Mesothelial cell of epicardium (in vitro differentiated cells): ENCODE measurements at regions not wholly inside any gene's neighbourhood (a gene's known extent, or its start where the extent isn't known, plus 50 kb on each side); places are given as distances from the start of the nearest gene placed in this dataset.

Source experiments
- DNase-seq, 2 experiments: peaks; one replicate each; pipeline ENCODE4 v3.0.0; 2021; ENCODE audit warnings: low spot score in 2 of 2; ENCODE audit not compliant: unreplicated experiment in 2 of 2
- H3K27ac Mint-ChIP-seq: 2 replicates; pipeline ENCODE4 v1.8.0; 2021; ENCODE audit warnings: mixed read lengths
- H3K27me3 Mint-ChIP-seq: 2 replicates; pipeline ENCODE4 v1.8.0; 2021; ENCODE audit warnings: low read depth, mixed read lengths
- H3K36me3 Mint-ChIP-seq: 2 replicates; pipeline ENCODE4 v1.8.0; 2021; ENCODE audit warnings: mixed read lengths
- H3K4me1 Mint-ChIP-seq: 2 replicates; pipeline ENCODE4 v1.8.0; 2021; ENCODE audit warnings: mixed read lengths
- H3K4me3 Mint-ChIP-seq: 2 replicates; pipeline ENCODE4 v1.8.0; 2021; ENCODE audit warnings: mild to moderate bottlenecking, moderate library complexity, mixed read lengths
- H3K9me3 Mint-ChIP-seq: 2 replicates; pipeline ENCODE4 v1.8.0; 2021; ENCODE audit warnings: mixed read lengths
- TF ChIP-seq, protein P1 (sequence below): fragments of 200-600 bp; sonication (generic); IDR thresholded peaks from one replicate; pipeline ENCODE4 v1.5.0; 2021; ENCODE audit warnings: antibody characterized with exemption; ENCODE audit not compliant: unreplicated experiment

DNA sequence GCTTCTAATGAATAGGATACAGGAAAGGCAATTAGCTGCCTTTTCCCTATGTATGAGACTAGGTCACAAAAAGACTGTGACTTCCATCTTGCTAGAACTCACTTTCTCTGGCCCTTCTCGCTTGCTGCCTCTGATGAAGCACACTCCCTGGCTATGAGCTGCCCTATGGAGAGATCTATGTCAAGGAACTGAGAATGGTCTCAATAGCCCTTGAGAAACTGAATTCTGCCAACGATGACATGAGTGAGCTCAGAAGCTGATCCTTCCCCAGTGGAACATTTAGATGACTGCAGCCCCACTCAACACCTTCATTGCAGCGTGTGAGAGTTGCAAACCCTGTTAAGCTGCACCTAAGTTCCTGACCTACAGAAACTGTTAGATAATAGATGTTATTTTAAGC lies 309.8 kb downstream of the COG6 start:
- DNase-seq = no peak
- H3K27me3 Mint-ChIP-seq = no peaks in the 10 kb centered on the region
- no peak overlapping the region for H3K27ac Mint-ChIP-seq
- H3K4me3 Mint-ChIP-seq = no peak overlapping the region
- no peaks in the 10 kb centered on the region for H3K36me3 Mint-ChIP-seq
- TF ChIP-seq, protein P1, sequence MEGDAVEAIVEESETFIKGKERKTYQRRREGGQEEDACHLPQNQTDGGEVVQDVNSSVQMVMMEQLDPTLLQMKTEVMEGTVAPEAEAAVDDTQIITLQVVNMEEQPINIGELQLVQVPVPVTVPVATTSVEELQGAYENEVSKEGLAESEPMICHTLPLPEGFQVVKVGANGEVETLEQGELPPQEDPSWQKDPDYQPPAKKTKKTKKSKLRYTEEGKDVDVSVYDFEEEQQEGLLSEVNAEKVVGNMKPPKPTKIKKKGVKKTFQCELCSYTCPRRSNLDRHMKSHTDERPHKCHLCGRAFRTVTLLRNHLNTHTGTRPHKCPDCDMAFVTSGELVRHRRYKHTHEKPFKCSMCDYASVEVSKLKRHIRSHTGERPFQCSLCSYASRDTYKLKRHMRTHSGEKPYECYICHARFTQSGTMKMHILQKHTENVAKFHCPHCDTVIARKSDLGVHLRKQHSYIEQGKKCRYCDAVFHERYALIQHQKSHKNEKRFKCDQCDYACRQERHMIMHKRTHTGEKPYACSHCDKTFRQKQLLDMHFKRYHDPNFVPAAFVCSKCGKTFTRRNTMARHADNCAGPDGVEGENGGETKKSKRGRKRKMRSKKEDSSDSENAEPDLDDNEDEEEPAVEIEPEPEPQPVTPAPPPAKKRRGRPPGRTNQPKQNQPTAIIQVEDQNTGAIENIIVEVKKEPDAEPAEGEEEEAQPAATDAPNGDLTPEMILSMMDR = no peak
- H3K9me3 Mint-ChIP-seq = no peaks in the 10 kb centered on the region
- H3K4me1 Mint-ChIP-seq = no peaks in the 10 kb centered on the region

DNA sequence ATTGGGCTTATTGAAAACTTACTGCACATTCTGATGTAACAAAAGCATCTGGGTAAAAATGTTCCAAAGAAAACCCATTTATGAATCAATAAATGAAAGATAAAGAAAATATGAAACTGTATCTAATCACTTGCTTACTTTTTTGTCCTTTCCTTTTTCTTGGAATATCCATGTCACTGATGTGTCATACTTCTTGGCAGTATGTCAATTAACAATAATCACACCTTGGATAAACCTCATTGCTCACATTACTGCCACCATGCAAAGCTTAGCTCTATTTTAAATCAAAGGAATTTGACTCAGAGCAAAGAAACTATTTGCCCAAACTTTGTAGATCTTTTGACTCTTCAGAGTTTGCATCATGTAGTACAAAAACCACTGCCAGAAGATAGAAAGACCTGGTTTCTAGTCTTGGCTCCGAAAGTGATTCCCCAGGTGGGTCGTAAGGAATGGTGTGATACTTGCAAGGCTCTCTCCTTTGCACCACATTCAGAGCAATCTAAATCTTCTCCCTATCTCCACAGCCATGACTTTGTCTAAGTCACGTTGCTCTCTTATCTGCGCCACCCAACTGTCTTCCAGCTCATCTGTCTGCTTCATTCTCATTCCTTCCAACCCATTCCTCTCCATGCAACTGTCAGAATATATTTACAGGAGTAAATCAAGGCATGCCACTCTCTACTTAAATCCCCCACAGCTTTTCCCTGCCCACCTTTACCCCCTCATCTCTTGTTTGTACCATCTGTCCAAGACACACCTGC lies 311.9 kb downstream of the COG6 start:
- H3K4me3 Mint-ChIP-seq = no peak overlapping the region
- TF ChIP-seq, protein P1 = no peak
- DNase-seq = no peak
- H3K27ac Mint-ChIP-seq = no peak overlapping the region
- H3K27me3 Mint-ChIP-seq = no peaks in the 10 kb centered on the region
- no peaks in the 10 kb centered on the region for H3K36me3 Mint-ChIP-seq
- no peaks in the 10 kb centered on the region for H3K9me3 Mint-ChIP-seq
- no peaks in the 10 kb centered on the region for H3K4me1 Mint-ChIP-seq

GRCh38 chr13:39968646-39969475 lies 313.4 kb downstream of the COG6 start:
- DNase-seq = no peak
- H3K4me1 Mint-ChIP-seq = no peaks in the 10 kb centered on the region
- H3K36me3 Mint-ChIP-seq = no peaks in the 10 kb centered on the region
- no peaks in the 10 kb centered on the region for H3K27me3 Mint-ChIP-seq
- TF ChIP-seq, protein P1 = no peak
- H3K27ac Mint-ChIP-seq = no peak overlapping the region
- no peaks in the 10 kb centered on the region for H3K9me3 Mint-ChIP-seq
- no peak overlapping the region for H3K4me3 Mint-ChIP-seq

DNA sequence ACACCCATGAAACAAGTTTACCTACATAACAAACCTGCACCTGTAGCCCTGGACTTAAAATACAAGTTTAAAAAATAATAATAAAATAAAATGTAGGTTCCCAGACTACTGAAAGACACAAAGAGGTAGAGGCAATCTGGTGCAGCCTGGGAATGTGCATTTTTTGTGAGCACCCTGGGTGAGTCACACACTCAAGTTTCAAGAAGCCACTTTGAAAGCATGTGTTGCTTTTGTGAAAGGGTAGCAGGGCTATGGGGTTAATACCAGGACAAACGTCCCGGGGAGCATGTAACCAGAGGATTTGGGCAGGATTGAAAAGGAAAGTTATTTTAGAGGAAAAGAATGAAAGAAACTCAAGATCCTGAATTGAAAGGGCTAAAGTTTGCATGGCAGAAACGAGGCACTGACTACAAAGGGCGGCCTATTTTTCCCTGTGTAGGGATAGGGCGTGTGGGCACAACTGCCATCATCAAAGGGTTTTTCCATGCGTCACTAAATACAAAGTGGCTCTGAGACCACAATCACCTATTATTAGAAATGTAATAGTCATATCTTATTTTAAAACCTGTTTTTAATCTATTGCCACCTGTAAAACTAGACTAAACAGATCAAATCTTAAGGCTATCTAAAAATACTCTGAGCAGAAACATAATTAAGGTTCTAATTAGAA lies 314.9 kb downstream of the COG6 start:
- Mint-ChIP-seq H3K4me1 (no peaks in the 10 kb centered on the region), H3K27me3 (no peaks in the 10 kb centered on the region), H3K9me3 (no peaks in the 10 kb centered on the region), H3K4me3 (no peak overlapping the region), H3K36me3 (no peaks in the 10 kb centered on the region), H3K27ac (no peak overlapping the region)
- DNase-seq = no peak
- TF ChIP-seq, protein P1 = no peak

GRCh38 chr13:39971526-39971925 lies 316.1 kb downstream of the COG6 start:
- Mint-ChIP-seq H3K9me3 (no peaks in the 10 kb centered on the region), H3K4me1 (peaks cover 3% of the 10 kb centered on the region), H3K36me3 (no peaks in the 10 kb centered on the region), H3K27ac (no peak overlapping the region), H3K4me3 (no peak overlapping the region), H3K27me3 (no peaks in the 10 kb centered on the region)
- no peak for DNase-seq
- TF ChIP-seq, protein P1 = no peak
